AG20443 (cell line): ENCODE measurements at regions not wholly inside any gene's neighbourhood (a gene's known extent, or its start where the extent isn't known, plus 50 kb on each side); places are given as distances from the start of the nearest gene placed in this dataset.
"Not testable (repeated sequence)": the region's sequence is repeated elsewhere in the genome, so short reads cannot be mapped to it uniquely, and the experiment has no call there.

ENCODE experiments used
- DNase-seq: peaks from one replicate; pipeline ENCODE4 v3.0.0; 2012; ENCODE audit warnings: low spot score, mixed read lengths

DNA sequence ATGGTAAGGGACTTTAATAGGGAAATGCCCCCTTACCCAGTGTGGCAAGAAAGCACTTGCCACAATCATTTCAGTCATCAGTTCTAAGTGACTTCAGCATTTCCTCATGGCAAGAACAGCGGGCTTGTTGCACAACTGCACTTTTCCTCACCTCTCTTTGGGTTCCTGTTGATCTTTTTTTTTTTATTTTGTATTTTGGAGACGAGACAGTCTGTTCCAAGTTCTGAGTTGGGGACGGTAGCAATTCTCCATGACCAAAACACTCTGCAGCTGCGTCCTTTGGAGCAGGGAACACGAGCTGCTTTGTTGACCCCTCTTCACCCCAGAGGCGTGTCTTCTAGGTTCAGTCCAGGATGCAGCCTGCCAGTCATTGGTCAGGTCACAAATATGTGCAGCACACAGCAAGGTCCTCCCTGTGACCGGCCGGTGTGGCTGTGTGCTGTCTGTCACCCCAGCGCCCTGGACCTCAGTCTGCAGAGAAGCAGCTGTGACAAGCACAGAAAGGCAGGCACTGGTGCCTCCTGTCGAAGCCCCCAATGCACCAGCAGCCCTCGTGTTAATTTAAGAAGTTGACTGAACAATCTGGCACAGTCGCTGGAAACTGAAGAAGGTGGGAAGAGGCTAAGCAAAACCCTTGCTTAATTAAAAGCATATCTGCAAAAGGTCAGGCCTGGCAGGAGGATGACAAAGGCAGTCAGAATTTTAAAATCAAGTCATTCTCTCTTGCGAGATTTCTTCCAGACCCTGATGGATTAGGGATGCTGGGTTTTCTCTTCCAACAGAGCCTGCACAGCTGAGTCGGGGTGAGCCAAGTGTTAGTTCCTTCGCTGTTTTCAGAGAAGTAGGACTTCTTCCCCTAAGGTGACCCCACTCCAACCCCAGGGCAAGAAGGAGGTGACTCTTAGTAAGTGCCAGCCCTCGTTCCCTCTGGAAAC is 96.7 kb upstream of the COPS8 start:
- peak; percentile 35 for DNase-seq

- DNase-seq, result no peak
Measured at GRCh38 chr2:236990552-236990951, 95.1 kb upstream of the COPS8 start.

- no peak for DNase-seq
Measured at GRCh38 chr2:236991874-236992273, 93.8 kb upstream of the COPS8 start.

DNA sequence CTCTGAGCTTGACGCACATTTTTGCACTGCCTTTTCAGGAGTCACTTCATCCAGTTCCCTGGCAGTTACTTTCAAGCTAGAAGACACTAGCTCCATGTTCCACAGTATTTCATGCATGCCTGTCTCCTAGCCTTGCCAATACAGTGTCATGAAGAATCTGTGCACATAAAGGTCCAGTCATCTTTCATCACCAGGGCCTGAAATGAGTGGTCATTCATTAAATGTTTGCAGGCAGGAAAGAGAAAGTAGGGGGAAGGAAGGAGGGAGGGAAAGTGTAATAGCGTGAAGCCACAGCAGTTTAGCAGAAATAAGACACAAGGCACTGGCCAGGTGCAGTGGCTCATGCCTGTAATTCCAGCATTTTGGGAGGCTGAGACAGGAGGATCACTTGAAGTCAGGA is 92.4 kb upstream of the COPS8 start:
- no peak for DNase-seq

DNA sequence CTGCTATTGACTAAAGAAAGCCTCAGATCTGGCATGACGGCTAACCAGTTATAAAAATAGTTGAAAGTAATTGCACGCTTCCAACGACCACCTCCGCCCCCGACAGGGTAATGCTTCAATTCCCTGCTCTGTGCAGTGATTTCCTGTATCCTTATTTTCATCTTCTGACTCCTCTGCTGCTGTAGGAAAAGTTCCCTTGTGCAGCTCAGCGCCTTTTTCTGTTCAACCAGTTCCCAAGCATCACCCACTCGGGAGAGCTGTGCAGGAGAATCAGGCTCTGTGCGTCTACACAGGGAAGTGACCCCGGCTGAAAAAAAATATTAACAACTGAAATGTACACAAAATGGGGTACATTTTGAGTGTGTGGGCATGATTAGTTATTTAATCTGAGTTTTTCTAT is 91.3 kb upstream of the COPS8 start:
- no peak for DNase-seq

DNA sequence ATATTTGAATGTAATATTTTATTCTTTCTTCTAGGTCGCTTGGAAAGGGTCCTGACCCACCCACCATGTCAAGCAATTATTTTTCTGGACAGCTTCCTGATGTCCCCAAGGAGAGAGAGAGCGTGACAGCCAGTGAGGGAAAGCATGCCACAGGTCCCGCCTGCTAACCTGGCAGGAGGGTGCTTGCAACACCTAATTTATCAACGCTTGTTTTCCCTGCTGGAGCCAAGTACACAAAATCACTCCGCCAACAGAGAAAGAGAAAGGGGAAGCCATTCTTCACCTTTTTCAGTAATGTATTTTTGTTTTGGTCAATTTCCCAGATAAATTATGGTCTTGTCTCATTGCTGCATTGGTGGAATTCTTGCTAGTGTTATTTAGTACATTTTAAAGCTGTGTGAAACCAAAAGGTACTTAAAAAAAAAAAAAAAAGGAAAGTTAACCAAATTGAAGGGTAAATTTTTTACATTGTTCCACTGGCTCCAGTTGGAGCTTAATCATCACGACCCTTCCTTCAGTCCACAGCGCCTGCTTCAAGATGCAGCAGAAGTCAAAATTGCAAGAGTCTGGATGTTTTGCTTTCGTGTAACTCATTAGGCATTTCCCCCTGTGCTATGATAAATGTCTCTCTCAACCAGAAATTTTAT is 88.5 kb upstream of the COPS8 start:
- no peak for DNase-seq

GRCh38 chr2:236998236-236998635 is 87.5 kb upstream of the COPS8 start:
- DNase-seq, result peak; percentile 22

GRCh38 chr2:236998758-236999157 is 86.9 kb upstream of the COPS8 start:
- DNase-seq, result no peak

DNA sequence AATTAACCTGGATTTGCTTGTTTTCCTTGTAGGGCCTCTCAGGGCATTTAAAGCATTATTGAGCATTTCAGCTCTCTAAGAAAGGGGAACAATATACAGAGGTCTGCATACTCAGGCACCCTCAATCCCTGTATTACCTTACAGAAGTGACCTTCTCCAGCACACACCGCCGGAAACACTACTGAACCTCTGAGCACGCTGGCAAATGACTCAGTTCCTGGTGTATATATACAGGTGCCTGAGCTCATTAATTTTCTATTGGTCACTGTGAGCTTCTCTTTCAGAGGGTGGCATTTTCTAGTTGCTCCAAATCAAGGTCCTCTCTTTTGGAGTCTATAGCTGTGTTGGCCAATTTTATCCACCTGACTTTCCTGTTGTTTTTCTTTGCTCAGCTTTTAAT is 85.2 kb upstream of the COPS8 start:
- no peak for DNase-seq

DNA sequence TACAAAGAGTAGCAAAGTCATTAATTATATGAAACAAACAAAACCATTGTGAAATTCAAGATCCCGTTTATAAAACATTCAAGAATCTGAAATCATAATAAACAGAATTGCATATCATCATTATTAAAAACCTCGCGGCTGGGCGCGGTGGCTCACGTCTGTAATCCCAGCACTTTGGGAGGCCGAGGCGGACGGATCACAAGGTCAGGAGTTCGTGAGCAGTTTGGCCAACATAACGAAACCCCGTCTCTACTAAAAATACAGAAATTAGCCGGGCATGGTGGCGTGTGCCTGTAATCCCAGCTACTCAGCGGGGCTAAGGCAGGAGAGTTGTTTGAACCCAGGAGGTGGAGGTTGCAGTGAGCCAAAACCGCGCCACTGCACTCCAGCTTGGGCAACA is 80.3 kb upstream of the COPS8 start:
- DNase-seq, result not testable (repeated sequence)

DNA sequence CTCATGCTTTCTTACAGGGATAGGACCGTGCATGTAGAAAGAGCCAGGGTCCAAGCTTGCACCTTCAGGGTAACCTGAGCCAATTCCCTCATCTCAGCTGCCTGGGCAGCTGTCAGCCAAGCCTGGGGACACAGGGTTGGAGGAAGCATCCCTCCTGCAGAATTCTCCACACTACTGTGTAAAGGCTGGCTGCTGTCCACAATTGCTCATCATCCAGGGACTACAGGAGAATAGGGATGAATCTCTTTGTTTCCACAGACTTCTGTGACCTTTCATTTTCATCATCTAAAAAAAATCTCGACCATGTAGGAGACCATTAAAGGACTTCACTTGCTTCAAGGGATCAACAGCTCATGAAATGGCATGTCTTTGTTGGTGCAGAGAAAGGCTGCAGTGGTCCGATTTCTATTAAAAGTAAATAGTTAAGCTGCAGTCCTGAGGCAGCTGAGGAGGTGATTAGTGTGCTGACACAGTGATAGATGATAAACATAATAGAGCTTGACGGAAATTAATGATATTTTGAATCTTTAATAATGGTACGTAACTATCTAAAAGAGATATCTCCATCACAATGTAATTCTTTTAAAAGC is 74.4 kb upstream of the COPS8 start:
- DNase-seq, result peak; percentile 35

GRCh38 chr2:237012004-237012403 is 73.7 kb upstream of the COPS8 start:
- no peak for DNase-seq

GRCh38 chr2:237012577-237013267 is 73.0 kb upstream of the COPS8 start:
- no peak for DNase-seq

DNA sequence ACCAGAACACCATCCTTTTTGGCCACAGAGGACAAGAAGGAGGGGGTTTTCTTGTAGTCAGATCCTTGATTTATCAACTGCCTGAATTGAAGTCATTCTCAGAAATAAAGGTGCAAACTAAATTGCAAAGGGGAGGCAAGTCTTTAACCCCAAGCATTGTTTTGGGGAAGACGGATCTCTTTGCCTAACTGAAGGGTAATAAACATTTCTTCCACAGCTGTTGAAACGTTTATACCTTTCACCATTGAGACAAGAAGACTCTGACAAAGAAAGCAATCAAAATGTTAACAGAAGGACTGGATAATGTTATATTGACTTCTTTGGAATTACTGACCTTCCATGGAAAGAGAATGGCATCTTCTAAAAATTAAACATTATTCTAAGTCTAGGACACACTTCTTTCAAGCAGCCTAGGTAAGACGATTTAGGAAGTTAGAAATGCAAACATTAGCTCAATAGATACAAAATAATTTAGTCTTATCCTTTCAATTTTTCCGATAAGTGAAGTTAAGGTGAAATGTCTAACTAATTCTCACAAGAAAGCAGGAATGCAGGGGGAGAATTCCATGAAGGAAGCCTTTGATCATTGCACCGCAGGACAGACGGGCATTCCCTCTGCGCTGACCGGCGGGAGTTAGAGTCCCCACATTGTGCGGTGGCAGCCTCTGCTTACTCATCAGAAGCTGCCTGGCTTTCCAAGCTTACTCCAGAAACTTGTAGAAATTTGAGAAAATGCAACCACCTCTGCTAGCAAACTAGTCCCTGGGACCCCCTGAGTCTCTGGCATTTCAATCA is 69.4 kb upstream of the COPS8 start:
- DNase-seq, result no peak

DNA sequence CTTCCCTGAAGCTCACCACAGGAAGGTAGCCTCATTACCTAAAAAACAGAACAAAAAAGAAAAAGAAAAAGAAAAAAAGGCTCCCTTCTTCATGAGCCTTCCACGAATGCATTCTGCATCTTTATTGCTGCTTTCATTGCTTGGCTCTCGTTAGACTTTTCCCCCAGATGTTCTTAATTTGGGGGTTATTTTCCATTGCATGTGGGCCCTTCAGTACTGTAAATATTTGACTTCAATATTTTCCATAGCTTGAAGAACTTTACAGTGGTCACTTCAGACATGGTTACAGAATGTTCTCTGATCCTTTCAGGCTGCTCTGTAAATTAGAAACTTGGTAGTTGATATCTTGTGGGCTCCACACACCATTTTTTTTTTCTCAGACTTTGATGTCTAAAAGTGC is 65.6 kb upstream of the COPS8 start:
- DNase-seq, result no peak

- no peak for DNase-seq
Measured at GRCh38 chr2:237022533-237022932, 63.2 kb upstream of the COPS8 start.

DNA sequence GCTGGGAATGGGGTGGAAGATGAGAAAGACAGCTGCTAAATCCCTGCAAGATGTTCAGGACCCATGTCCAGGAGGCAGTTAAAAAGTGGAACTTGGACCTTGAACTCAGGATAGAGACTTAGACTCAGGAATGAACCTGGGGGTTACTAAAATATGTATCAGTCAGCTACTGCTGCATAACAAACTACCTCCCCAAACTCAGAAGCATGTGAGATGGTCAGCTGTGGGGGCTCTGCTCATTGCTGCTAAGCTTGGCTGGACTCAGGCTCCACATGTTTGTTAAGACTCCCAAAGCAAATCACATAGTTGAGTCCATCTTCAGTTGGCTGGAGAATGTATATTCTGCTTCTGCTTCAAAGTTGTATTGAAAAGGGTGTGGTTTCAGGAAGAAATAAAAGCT is 61.4 kb upstream of the COPS8 start:
- DNase-seq, result no peak

- peak; percentile 90 for DNase-seq
Measured at GRCh38 chr2:237025090-237025865, 60.4 kb upstream of the COPS8 start.

GRCh38 chr2:237026981-237027711 is 58.5 kb upstream of the COPS8 start:
- peak; percentile 80 for DNase-seq

- DNase-seq, result no peak
Measured at GRCh38 chr2:237027712-237028029, 58.0 kb upstream of the COPS8 start.
